Tibial nerve (tissue), 4 donors: ENCODE measurements at regions not wholly inside any gene's neighbourhood (a gene's known extent, or its start where the extent isn't known, plus 50 kb on each side); places are given as distances from the start of the nearest gene placed in this dataset.

Experiments used
- CTCF ChIP-seq, 5 experiments: fragments of 200-600 bp in 3 of 5; fragments of 450-650 bp in 2 of 5; sonication (generic) in 3 of 5; IDR thresholded peaks; one replicate each; pipeline ENCODE4 v1.5.1; 2016 to 2019; ENCODE audit warnings: antibody characterized with exemption in 5 of 5, mild to moderate bottlenecking in 3 of 5, moderate library complexity in 2 of 5
- EP300 ChIP-seq, 2 donors: sonication (generic); formaldehyde crosslinking; IDR thresholded peaks; one replicate each; pipeline ENCODE4 v1.6.1; 2017; ENCODE audit warnings: antibody characterized with exemption in 2 of 2, mild to moderate bottlenecking in 1 of 2
- POLR2A ChIP-seq, 2 donors: fragments of 450-650 bp; IDR thresholded peaks; one replicate each; pipeline ENCODE4 v1.6.1; 2017; ENCODE audit warnings: antibody characterized with exemption in 2 of 2, mild to moderate bottlenecking in 2 of 2, moderate library complexity in 2 of 2

GRCh38 chr12:97394657-97395056 is 67.9 kb upstream of the RMST start:
- no peak for TF ChIP-seq CTCF (IDR thresholded peaks at IDR 0.05)
- TF ChIP-seq EP300 (IDR thresholded peaks at IDR 0.05), result no peak
- TF ChIP-seq POLR2A (IDR thresholded peaks at IDR 0.05), result no peak
